HuH-7.5 (cell line): ENCODE measurements at regions not wholly inside any gene's neighbourhood (a gene's known extent, or its start where the extent isn't known, plus 50 kb on each side); places are given as distances from the start of the nearest gene placed in this dataset.

ENCODE experiments used
- DNase-seq: peaks from one replicate; pipeline ENCODE4 v3.0.0; 2011; ENCODE audit warnings: low spot score

DNA sequence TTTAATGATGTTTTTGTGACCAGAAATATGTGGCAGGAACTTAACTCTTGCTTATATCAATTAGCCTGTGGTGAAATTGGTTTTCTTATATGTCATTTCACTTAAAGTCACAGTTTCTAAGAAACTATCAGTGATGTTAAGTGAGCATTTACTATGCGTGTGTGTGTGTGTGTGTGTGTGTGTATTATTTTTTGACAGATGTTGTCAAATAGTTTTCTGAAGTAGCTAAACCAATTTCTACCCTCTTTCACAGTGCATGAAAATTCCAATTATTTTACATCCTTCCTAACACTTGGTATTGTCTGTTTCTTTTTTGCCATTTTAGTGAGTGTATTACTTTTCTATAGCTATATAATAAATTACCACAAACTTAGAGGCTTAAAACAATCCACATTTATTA, 122.1 kb upstream of the CAND1 start:
- no peak for DNase-seq

DNA sequence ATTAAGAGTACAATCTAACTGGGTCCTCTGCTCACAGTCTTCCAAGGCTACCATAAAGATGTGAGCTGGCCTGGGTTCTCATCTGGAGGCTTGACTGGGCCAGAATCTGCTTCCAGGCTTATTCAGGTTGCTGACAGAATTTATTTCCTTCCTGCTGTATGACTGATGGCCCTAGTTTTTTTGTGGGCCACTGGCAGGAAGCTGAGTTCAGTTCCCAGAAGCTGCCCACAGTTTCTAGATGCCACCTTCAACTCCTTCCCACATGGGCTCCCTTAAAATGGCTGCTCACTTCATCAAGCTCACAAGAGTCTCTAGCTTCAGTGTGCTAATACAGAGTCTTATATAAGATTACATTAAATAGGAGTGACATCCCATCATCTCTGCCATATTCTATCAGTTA, 121.7 kb upstream of the CAND1 start:
- no peak for DNase-seq

DNA sequence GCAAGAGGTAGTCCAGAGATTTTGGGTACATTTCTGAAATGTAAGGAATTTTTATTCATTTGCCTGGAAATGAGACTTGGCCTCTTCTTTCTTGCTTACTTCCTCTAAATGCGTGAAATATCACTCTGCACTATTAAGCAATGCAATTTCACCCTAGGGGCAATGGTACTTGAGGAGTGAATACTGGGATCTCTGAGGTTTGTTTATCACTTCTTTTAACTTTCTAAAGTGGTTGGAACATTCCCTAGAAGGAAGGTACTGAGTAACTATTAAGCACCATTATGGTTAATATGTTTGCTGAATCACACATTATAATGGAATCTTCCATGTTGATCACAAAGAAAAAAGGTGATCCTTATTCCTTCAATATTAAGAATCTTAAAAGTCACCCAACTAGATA, 120.9 kb upstream of the CAND1 start:
- no peak for DNase-seq

DNA sequence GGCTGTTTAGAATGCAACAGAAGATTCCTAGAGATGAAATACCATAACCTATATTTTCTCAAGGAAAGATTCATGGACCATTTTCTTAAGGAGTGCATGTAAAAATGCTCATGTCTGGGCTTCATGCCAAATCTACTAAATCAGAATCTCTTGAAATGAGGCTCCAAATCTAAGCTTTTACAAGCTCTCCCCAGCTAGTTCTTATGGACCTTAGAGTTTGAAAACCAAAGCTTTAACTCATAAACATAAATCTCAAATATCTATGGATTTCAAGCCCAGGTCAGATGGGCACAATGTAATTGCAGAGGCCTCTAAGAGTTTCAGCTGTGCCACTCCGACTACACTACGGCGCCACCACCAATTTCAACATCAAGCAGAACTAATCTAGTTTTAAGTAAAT, 117.3 kb upstream of the CAND1 start:
- DNase-seq: no peak

DNA sequence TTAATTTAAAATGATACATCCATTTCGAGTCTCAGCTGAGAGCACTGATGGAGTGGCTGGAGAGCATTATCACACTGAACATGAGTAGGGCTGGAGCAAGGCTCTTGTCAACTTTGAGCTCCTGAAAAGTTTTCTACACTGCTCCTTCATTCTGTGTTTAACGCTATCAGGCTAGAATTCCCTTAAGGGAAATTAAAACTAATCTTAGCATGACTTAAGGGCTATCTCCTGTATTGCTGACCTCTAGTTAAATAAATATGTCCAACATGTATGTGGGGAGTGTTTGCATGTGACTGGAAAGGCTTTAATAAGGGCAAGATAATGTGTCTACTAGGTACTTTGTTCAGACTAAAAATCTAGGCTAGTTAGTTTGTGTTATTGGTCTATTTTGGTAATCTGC, 116.7 kb upstream of the CAND1 start:
- no peak for DNase-seq

- DNase-seq: no peak
These were observed 114.3 kb upstream of the CAND1 start for GRCh38 chr12:67154901-67155300.

GRCh38 chr12:67155863-67156262, 113.3 kb upstream of the CAND1 start:
- DNase-seq: no peak

GRCh38 chr12:67161322-67161918, 107.7 kb upstream of the CAND1 start:
- peak; percentile 11 for DNase-seq

- no peak for DNase-seq
These were observed 95.9 kb upstream of the CAND1 start for GRCh38 chr12:67173258-67173657.

DNA sequence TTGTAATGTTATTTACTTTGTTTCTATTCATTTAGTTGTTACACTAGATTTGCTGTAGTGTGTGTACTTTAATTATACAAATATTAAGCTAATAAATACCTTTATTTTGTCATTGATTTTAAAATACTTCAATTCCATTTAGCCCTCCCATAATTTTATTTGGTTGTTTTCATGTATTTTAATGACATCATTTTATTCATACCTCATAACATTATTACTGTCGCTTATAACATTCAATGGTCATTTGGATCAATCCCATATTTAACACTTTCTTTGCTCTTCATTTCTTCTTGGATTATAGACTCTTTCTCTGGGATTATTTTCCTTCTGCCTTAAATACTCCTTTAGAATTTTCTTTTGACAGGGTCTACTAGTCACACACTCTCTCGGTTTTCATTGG, 86.6 kb upstream of the CAND1 start:
- no peak for DNase-seq

- no peak for DNase-seq
These were observed 75.5 kb upstream of the CAND1 start for GRCh38 chr12:67193704-67194103.

DNA sequence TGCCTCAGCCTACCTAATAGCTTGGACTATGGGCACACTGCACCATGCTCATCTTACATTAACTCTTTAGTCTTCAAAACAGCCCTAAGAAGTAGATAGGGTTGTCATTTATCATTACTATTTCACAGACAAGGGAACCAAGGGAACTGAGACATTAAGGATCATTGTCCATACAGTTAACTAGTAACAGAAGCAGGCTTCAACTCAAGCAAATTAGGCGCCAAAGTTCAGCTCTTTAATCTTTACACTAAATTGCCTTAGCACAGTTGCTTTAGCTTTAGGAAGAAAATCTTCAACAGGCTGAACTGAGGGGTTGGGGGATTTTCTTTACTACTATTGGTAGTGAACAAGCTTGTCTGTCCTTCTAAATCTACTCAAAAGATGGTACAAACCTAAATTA, 68.8 kb upstream of the CAND1 start:
- DNase-seq: no peak

DNA sequence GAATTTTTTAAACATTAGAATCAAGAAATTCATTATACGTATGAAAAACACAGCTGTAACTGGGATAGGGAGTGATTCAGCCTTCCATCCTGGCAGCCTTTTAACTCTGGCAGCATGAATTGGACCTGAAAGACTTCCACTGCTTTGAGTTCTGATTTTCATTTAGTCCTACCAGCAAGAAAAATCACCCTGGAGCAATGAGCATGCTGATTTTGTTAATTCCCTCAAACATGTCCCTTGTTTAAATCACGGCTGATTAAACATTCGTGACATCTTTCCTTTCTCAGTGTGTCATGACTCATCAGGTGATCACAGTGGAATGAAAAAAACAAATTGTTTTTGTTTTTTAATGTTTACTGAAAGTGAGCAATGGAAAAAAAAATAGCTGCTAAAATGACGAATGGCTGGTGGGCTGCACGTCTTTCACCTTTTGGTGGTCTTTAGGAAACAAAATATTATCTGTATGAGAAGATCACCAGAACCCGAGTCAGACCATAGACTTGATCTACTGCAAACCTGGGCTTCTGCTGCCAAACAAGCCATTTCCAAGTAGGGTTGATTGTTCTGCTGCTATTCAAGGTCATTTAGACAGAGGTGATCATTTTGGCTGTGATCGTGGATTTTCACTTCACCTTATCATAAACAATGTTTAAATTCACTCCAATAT, 67.0 kb upstream of the CAND1 start:
- DNase-seq: no peak

DNA sequence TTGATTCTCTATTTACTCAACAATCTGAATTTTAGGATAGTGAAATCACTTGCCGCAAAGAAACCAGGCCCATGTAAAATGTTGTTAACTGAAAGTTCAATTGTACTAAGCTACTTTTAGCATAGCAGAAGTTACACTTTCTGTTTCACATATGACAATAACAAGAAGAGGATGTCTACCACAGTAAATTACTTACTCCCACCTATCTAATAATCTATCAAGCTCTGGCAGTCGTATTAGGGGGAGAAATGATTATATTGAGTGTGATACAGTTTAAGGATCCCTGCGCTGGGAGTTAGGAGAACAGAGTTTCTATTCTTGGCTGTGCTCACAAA, 66.5 kb upstream of the CAND1 start:
- DNase-seq: no peak

DNA sequence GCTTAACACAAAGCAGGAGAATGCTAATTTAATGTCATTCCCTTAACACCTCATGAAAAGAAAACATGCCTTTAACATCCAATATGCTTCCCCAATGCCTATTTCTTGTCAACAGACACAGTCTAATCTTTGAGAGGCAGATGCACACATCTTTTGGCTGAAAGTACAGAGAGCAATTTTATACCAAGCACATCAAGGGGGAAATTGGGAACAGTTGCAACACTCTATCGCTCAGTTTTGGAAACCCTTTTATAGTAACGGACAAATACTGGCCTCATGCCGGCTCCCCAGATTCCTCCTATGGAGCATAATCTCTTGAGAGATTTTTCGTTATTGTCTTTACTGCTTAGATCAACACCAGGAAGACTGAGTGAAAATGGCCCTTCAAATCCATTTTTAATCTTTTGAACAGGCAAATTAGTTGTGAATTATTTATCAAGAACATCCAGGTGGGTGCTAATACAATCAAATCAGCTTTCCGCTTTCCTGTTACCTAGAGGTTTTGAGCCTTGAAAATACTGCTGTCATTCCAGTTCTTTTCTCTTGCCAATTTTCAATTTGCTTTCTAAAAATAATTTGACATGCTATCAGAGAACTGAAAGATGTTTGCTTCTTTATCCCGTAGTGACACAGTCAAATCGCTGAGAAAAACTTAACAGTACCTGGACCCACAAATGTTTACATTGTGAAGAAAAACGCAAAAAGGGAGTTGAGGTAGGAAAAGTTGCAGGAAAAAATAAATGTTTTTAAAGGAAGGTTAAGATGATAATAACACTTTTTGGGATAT, 60.7 kb upstream of the CAND1 start:
- no peak for DNase-seq

DNA sequence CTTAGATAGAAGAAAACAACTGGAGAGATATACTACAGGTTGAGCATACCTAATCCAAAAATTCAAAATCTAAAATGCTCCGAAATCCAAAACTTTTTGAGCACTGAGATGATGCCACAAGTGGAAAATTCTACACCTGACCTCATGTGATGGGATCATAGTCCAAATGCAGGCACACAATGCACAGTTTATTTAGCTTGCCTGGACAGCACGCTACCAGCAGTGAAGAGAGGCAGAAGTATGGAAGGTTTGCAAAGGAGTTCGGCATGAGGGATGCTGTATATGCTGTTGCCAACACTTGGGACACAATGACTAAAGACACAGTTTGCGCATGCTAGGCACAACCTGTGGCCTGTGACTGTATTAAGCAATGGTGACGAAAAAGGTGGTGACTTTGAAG, 58.1 kb upstream of the CAND1 start:
- DNase-seq: no peak

DNA sequence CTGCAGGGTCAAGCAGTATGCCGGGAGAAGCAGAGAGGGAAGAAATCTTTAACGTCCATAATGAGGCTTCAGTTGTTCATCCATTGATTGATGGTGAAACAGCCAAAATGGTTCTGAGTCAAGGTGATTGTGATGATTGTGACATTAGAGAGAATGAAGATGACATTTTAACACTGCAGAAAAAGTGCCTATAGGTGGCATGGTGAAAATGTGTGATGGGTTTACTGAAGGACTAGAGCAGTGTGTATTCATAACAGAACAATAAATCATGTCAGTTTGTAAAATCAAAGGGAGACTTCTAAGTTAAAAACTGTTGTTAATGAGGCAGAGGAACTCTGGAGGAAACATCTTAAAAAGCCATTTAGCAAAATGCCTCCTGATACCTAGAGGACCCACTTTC, 57.7 kb upstream of the CAND1 start:
- DNase-seq: no peak

DNA sequence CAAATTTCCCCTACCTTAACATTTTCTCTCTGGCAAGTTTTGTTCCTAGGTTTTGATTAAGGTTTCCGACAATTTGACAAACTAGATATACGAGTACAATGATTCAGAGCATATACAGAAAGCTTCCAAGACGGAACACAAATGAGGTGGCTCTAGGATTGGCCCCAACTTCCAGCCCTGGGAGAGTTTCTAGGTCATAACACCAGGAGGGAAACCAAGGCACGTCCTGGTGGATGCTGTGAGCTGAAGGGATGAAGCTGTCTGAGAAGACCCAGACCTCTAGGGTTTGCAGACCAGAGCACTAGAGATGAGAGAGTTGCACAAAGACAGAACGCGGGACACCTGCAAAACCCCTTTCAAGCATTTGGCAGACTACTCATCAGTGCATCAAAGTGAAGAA, 51.5 kb upstream of the CAND1 start:
- no peak for DNase-seq
